ENCODE measurements at regions not wholly inside any gene's neighbourhood (a gene's known extent, or its start where the extent isn't known, plus 50 kb on each side); places are given as distances from the start of the nearest gene placed in this dataset.
A peak's percentile ranks its signal among the peaks of the same experiment; 100 is the strongest.

DNA sequence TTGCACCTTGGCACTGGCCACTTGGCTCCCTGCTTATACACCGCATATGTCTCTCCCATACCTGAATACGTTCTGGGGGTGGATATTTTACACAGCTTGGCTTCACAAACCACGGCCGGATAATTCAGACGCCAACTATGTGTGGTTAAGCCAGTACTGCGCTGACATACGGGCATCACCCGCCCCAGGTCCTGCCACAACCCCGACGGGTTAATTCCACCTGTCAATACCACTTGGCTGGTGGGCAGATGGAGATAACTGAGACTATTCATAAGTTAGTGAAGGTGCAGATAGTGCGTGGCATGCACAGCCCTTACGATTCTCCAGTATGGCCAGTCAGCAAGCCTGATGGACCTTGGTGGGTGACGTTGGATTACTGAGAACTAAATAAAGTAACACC is 696.3 kb upstream of the AGA start:
- no peak overlapping the region for H3K27ac ChIP-seq (ENCODE audit: low read depth, low read length)
- no TSS peak for BruUV-seq (replicated peaks)
- no peaks in the 10 kb centered on the region for H3K9me3 ChIP-seq (ENCODE audit: control insufficient read depth in 1 of 2, insufficient read depth in 1 of 2, low read depth in 1 of 2, low read length in 2 of 2)
- intact Hi-C loops (cut with micrococcal nuclease) = no loop called here
- H3K79me2 ChIP-seq (ENCODE audit: insufficient read depth, low read length) = no peaks in the 10 kb centered on the region
- DNase-seq (ENCODE audit: low read depth, low spot score) = no peak
- H3K4me2 ChIP-seq (ENCODE audit: low read length) = no peak overlapping the region
- no peaks in the 10 kb centered on the region for H3K36me3 ChIP-seq (ENCODE audit: control insufficient read depth in 1 of 2, insufficient read depth in 2 of 2, low read length in 2 of 2)
- no peaks in the 10 kb centered on the region for H4K20me1 ChIP-seq (ENCODE audit: insufficient read depth)
- POLR2A ChIA-PET = no interaction called here
- no peaks in the 10 kb centered on the region for H3K4me1 ChIP-seq (ENCODE audit: control insufficient read depth in 1 of 2, insufficient read depth in 2 of 2, low read length in 2 of 2)
- CTCF ChIA-PET = no interaction called here
- H3K9me2 ChIP-seq (ENCODE audit: insufficient read depth) = no peaks in the 10 kb centered on the region
- H3K27me3 ChIP-seq (ENCODE audit: insufficient read depth, low read length) = no peaks in the 10 kb centered on the region
- H2AFZ ChIP-seq (ENCODE audit: low read depth, low read length, poor library complexity, severe bottlenecking) = no peak overlapping the region
- TF ChIP-seq POLR2AphosphoS5 (IDR thresholded peaks at IDR 0.05; ENCODE audit: low read depth, low read length) = no peak
- TF ChIP-seq, protein P1, sequence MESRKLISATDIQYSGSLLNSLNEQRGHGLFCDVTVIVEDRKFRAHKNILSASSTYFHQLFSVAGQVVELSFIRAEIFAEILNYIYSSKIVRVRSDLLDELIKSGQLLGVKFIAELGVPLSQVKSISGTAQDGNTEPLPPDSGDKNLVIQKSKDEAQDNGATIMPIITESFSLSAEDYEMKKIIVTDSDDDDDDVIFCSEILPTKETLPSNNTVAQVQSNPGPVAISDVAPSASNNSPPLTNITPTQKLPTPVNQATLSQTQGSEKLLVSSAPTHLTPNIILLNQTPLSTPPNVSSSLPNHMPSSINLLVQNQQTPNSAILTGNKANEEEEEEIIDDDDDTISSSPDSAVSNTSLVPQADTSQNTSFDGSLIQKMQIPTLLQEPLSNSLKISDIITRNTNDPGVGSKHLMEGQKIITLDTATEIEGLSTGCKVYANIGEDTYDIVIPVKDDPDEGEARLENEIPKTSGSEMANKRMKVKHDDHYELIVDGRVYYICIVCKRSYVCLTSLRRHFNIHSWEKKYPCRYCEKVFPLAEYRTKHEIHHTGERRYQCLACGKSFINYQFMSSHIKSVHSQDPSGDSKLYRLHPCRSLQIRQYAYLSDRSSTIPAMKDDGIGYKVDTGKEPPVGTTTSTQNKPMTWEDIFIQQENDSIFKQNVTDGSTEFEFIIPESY (IDR thresholded peaks at IDR 0.05; ENCODE audit: extremely low read depth, insufficient replicate concordance, low read length) = no peak
- TF ChIP-seq REST (IDR thresholded peaks at IDR 0.05; ENCODE audit: low read depth) = no peak
- no peak for TF ChIP-seq JUND (IDR thresholded peaks at IDR 0.05)
- 0 out of 6 replicates have a peak, but pooled peaks of 1 of the 3 experiments have one; percentile 1 for TF ChIP-seq CTCF (IDR thresholded peaks at IDR 0.05 in 2 of 3, conservative IDR thresholded peaks at IDR 0.05 in 1 of 3; ENCODE audit: borderline replicate concordance in 1 of 3, insufficient read depth in 1 of 3, low read depth in 2 of 3, low read length in 2 of 3)
- no peak for TF ChIP-seq SIN3A (IDR thresholded peaks at IDR 0.05; ENCODE audit: low read depth)
- TF ChIP-seq YY1 (IDR thresholded peaks at IDR 0.05; ENCODE audit: extremely low read depth, insufficient replicate concordance, low read depth, low read length) = no peak
- no peak for ATAC-seq
- RAD21 ChIA-PET (ENCODE audit: low non-redundant PET in 1 of 2, low total read pairs in 2 of 2, uncharacterized antibody in 2 of 2, unreplicated experiment in 2 of 2) = no interaction called here
- H3K4me3 ChIP-seq (replicated peaks in 1 of 2; ENCODE audit: low read depth in 1 of 2, low read length in 2 of 2) = no peak overlapping the region
- H3K9ac ChIP-seq (ENCODE audit: low read length) = no peak overlapping the region

Measured in HCT116 (cell line).